NOMO-1 (cell line): ENCODE measurements at regions not wholly inside any gene's neighbourhood (a gene's known extent, or its start where the extent isn't known, plus 50 kb on each side); places are given as distances from the start of the nearest gene placed in this dataset.
"Not testable (repeated sequence)": the region's sequence is repeated elsewhere in the genome, so short reads cannot be mapped to it uniquely, and the experiment has no call there.

Experiments used
- DNase-seq, 2 experiments: peaks; one replicate each; lab custom pipeline; 2025; ENCODE audit not compliant: unreplicated experiment in 2 of 2; lab: John Stamatoyannopoulos, UW

GRCh38 chrX:87236830-87237440 lies 280.7 kb upstream of the KLHL4 start:
- no peak for DNase-seq

GRCh38 chrX:87265518-87265917 lies 252.1 kb upstream of the KLHL4 start:
- DNase-seq: no peak

- no peak for DNase-seq
These were observed 245.1 kb upstream of the KLHL4 start for GRCh38 chrX:87272491-87272890.

- DNase-seq: peak in 1 of 2 experiments; percentile 9
These were observed 217.9 kb upstream of the KLHL4 start for GRCh38 chrX:87299563-87300160.

- DNase-seq: no peak
These were observed 206.8 kb upstream of the KLHL4 start for GRCh38 chrX:87310780-87311179.

GRCh38 chrX:87327267-87327666 lies 190.3 kb upstream of the KLHL4 start:
- no peak for DNase-seq

- no peak for DNase-seq
These were observed 180.3 kb upstream of the KLHL4 start for GRCh38 chrX:87337267-87337666.

GRCh38 chrX:87338510-87338909 lies 179.1 kb upstream of the KLHL4 start:
- DNase-seq: peak; percentile 2 to 77

- no peak for DNase-seq
These were observed 146.7 kb upstream of the KLHL4 start for GRCh38 chrX:87370865-87371264.

- no peak for DNase-seq
These were observed 143.3 kb upstream of the KLHL4 start for GRCh38 chrX:87374324-87374723.

- no peak for DNase-seq
These were observed 140.7 kb upstream of the KLHL4 start for GRCh38 chrX:87376896-87377295.

GRCh38 chrX:87388381-87388780 lies 129.2 kb upstream of the KLHL4 start:
- no peak for DNase-seq

- no peak for DNase-seq
These were observed 125.9 kb upstream of the KLHL4 start for GRCh38 chrX:87391742-87392141.

- no peak for DNase-seq
These were observed 125.2 kb upstream of the KLHL4 start for GRCh38 chrX:87392369-87392768.

GRCh38 chrX:87397103-87397886 lies 120.3 kb upstream of the KLHL4 start:
- no peak for DNase-seq

GRCh38 chrX:87402256-87402655 lies 115.3 kb upstream of the KLHL4 start:
- no peak for DNase-seq

- no peak for DNase-seq
These were observed 114.1 kb upstream of the KLHL4 start for GRCh38 chrX:87403551-87403950.

GRCh38 chrX:87409113-87409841 lies 108.3 kb upstream of the KLHL4 start:
- no peak for DNase-seq

GRCh38 chrX:87425618-87426017 lies 92.0 kb upstream of the KLHL4 start:
- no peak for DNase-seq

GRCh38 chrX:87434618-87435017 lies 83.0 kb upstream of the KLHL4 start:
- DNase-seq: no peak

GRCh38 chrX:87448613-87449012 lies 69.0 kb upstream of the KLHL4 start:
- not testable (repeated sequence) for DNase-seq
